ENCODE measurements at regions not wholly inside any gene's neighbourhood (a gene's known extent, or its start where the extent isn't known, plus 50 kb on each side); places are given as distances from the start of the nearest gene placed in this dataset.

- TF ChIP-seq CEBPB (IDR thresholded peaks at IDR 0.05; ENCODE audit: low read depth, low read length) (0 out of 2 replicates have a peak, but pooled peaks have one; percentile 47), CTCF (conservative IDR thresholded peaks at IDR 0.05; ENCODE audit: low read depth, low read length) (no peak)
- in situ Hi-C loops (cut with MboI; ENCODE audit: low sequenced_read_pairs) (no loop called here), dilution Hi-C loops (cut with HindIII; ENCODE audit: low sequenced_read_pairs, unreplicated experiment) (no loop called here), intact Hi-C loops (cut with micrococcal nuclease) (no loop called here)
- ChIA-PET POLR2A (ENCODE audit: unreplicated experiment) (no interaction called here), CTCF (no interaction called here)
- Histone ChIP-seq H4K8ac (ENCODE audit: low read depth in 2 of 2, low read length in 2 of 2) (no peak overlapping the region), H2BK5ac (ENCODE audit: low read depth, low read length, poor library complexity, severe bottlenecking) (no peak overlapping the region), H3K4me2 (ENCODE audit: low read depth, low read length) (no peak overlapping the region), H3K4me1 (ENCODE audit: control insufficient read depth, insufficient read depth, low read length) (no peaks in the 10 kb centered on the region), H3K56ac (ENCODE audit: extremely low read depth, insufficient read depth, low read length) (no peak overlapping the region), H2BK120ac (ENCODE audit: low read depth, low read length) (no peak overlapping the region), H2BK20ac (ENCODE audit: low read depth, low read length) (no peak overlapping the region), H3K18ac (ENCODE audit: low read depth, low read length) (no peak overlapping the region), H3K23ac (ENCODE audit: low read depth, low read length) (no peak overlapping the region), H4K5ac (ENCODE audit: low read depth, low read length) (no peak overlapping the region), H3K79me1 (ENCODE audit: low read depth in 1 of 2, low read length in 2 of 2) (no peaks in the 10 kb centered on the region), H3K4ac (ENCODE audit: low read depth, low read length) (no peak overlapping the region), H4K91ac (ENCODE audit: insufficient read depth, low read depth, low read length) (no peak overlapping the region), H3K9me1 (ENCODE audit: insufficient read depth, low read length) (no peaks in the 10 kb centered on the region), H3K4me3 (ENCODE audit: insufficient read depth, low read depth, low read length) (no peak overlapping the region), H3K27me3 (ENCODE audit: control insufficient read depth, insufficient read depth, low read length) (no peaks in the 10 kb centered on the region), H3K9me3 (ENCODE audit: control insufficient read depth, insufficient read depth, low read length) (no peaks in the 10 kb centered on the region), H2AK9ac (replicated peaks; ENCODE audit: low read depth, low read length, poor library complexity) (no peak overlapping the region), H2AK5ac (ENCODE audit: low read depth, low read length) (no peak overlapping the region), H3K27ac (ENCODE audit: insufficient read depth, low read length) (no peak overlapping the region), H2BK15ac (ENCODE audit: low read depth, low read length) (no peak overlapping the region), H3K14ac (replicated peaks; ENCODE audit: low read depth, low read length) (no peak overlapping the region), H2AFZ (replicated peaks; ENCODE audit: low read length, poor library complexity) (no peak overlapping the region), H4K20me1 (ENCODE audit: insufficient read depth, low read length) (no peaks in the 10 kb centered on the region), H3K9ac (ENCODE audit: low read depth, low read length) (no peak overlapping the region), H3K36me3 (ENCODE audit: control insufficient read depth, insufficient read depth, low read length) (no peaks in the 10 kb centered on the region)
- WGBS, 2 experiments (ENCODE audit: extremely low coverage in 2 of 2, insufficient read length in 1 of 2) = no CpG with 5 or more reads among the region's 2 CpGs
- BruUV-seq (replicated peaks) = no TSS peak
- DNase-seq (no peak), ATAC-seq (ENCODE audit: low read depth) (no peak)
Measured at GRCh38 chr2:156728328-156728727, 292.1 kb downstream of the GPD2 start.

All from IMR-90 (cell line).